Neural progenitor cell (in vitro differentiated cells): ENCODE measurements at regions not wholly inside any gene's neighbourhood (a gene's known extent, or its start where the extent isn't known, plus 50 kb on each side); places are given as distances from the start of the nearest gene placed in this dataset.

Source experiments
- DNase-seq: peaks from one replicate; pipeline ENCODE4 v3.0.0-alpha.2; 2016; ENCODE audit warnings: low spot score
- H2AFZ ChIP-seq: fragments of 200-600 bp; sonication (generic); replicated peaks from 2 replicates; pipeline ENCODE4 v1.6.1; 2016; ENCODE audit warnings: antibody characterized with exemption
- H3F3A ChIP-seq: fragments of 200-600 bp; sonication (generic); 2 replicates; pipeline ENCODE4 v1.6.1; 2016; ENCODE audit warnings: antibody characterized with exemption, low read depth
- H3K27ac ChIP-seq: fragments of 200-600 bp; sonication (generic); 2 replicates; pipeline ENCODE4 v1.5.1; 2016; ENCODE audit warnings: mild to moderate bottlenecking
- H3K27me3 ChIP-seq: fragments of 200-600 bp; sonication (generic); 2 replicates; pipeline ENCODE4 v1.6.1; 2016; ENCODE audit warnings: mild to moderate bottlenecking, moderate library complexity
- H3K36me3 ChIP-seq: fragments of 200-600 bp; sonication (generic); 2 replicates; pipeline ENCODE4 v1.5.1; 2016
- H3K4me1 ChIP-seq: fragments of 200-600 bp; sonication (generic); 2 replicates; pipeline ENCODE4 v1.6.1; 2016; ENCODE audit warnings: mixed run types
- H3K4me2 ChIP-seq: fragments of 200-600 bp; sonication (generic); 2 replicates; pipeline ENCODE4 v1.6.1; 2016
- H3K4me3 ChIP-seq: fragments of 200-600 bp; sonication (generic); 2 replicates; pipeline ENCODE4 v1.5.1; 2016
- H3K79me2 ChIP-seq: fragments of 200-600 bp; sonication (generic); 2 replicates; pipeline ENCODE4 v1.6.1; 2016; ENCODE audit warnings: low read depth
- H3K9ac ChIP-seq: fragments of 200-600 bp; sonication (generic); 2 replicates; pipeline ENCODE4 v1.6.1; 2016
- H3K9me3 ChIP-seq: fragments of 200-600 bp; sonication (generic); 2 replicates; pipeline ENCODE4 v1.5.1; 2016; ENCODE audit warnings: low read depth
- H4K20me1 ChIP-seq: fragments of 200-600 bp; sonication (generic); 2 replicates; pipeline ENCODE4 v1.6.1; 2016; ENCODE audit warnings: low read depth
- H3K27ac Mint-ChIP-seq: 3 replicates; pipeline ENCODE4 v1.8.0; 2021; ENCODE audit warnings: mixed read lengths
- H3K27me3 Mint-ChIP-seq: 2 replicates; pipeline ENCODE4 v1.8.0; 2022; ENCODE audit warnings: low read depth, mild to moderate bottlenecking, inconsistent platforms, moderate library complexity, mixed read lengths; ENCODE audit not compliant: insufficient read depth
- H3K36me3 Mint-ChIP-seq: 3 replicates; pipeline ENCODE4 v1.8.0; 2021; ENCODE audit warnings: mixed read lengths
- H3K4me1 Mint-ChIP-seq: 3 replicates; pipeline ENCODE4 v1.8.0; 2021; ENCODE audit warnings: mixed read lengths
- H3K4me3 Mint-ChIP-seq: 3 replicates; pipeline ENCODE4 v1.8.0; 2021; ENCODE audit warnings: mild to moderate bottlenecking, moderate library complexity, mixed read lengths
- H3K9me3 Mint-ChIP-seq: 3 replicates; pipeline ENCODE4 v1.8.0; 2020; ENCODE audit warnings: mixed read lengths
- CTCF ChIP-seq: fragments of 200-600 bp; sonication (generic); IDR thresholded peaks from 2 replicates; pipeline ENCODE4 v1.5.1; 2017; ENCODE audit warnings: antibody characterized with exemption, mild to moderate bottlenecking
- EZH2 ChIP-seq: fragments of 200-600 bp; sonication (generic); IDR thresholded peaks from 2 replicates; pipeline ENCODE4 v1.6.1; 2017; ENCODE audit warnings: antibody characterized with exemption, mild to moderate bottlenecking, moderate library complexity
- EZH2phosphoT487 ChIP-seq: fragments of 200-600 bp; sonication (generic); IDR thresholded peaks from 2 replicates; pipeline ENCODE4 v1.6.1; 2017; ENCODE audit warnings: antibody characterized with exemption

GRCh38 chr3:176632925-176633324 is 564.4 kb downstream of the TBL1XR1 start:
- Histone ChIP-seq H3K27me3 (no peaks in the 10 kb centered on the region), H4K20me1 (no peaks in the 10 kb centered on the region), H3K9ac (no peak overlapping the region), H3K79me2 (no peaks in the 10 kb centered on the region), H3K36me3 (no peaks in the 10 kb centered on the region), H3K4me2 (peak overlapping the region; percentile 53), H3K4me3 (no peak overlapping the region), H3K4me1 (peaks cover 8% of the 10 kb centered on the region), H3K27ac (no peak overlapping the region), H3K9me3 (no peaks in the 10 kb centered on the region), H3F3A (no peaks in the 10 kb centered on the region), H2AFZ (peak overlapping the region; percentile 93)
- TF ChIP-seq EZH2 = no peak
- no peak for TF ChIP-seq CTCF
- no peak for TF ChIP-seq EZH2phosphoT487
- Mint-ChIP-seq H3K4me3 (no peak overlapping the region), H3K27me3 (no peaks in the 10 kb centered on the region), H3K36me3 (no peaks in the 10 kb centered on the region), H3K27ac (no peak overlapping the region), H3K4me1 (no peaks in the 10 kb centered on the region), H3K9me3 (no peaks in the 10 kb centered on the region)
- no peak for DNase-seq

GRCh38 chr3:176631165-176631564 is 566.1 kb downstream of the TBL1XR1 start:
- Histone ChIP-seq H2AFZ (no peak overlapping the region), H3K9ac (no peak overlapping the region), H3K36me3 (no peaks in the 10 kb centered on the region), H3K4me2 (no peak overlapping the region), H3K9me3 (no peaks in the 10 kb centered on the region), H4K20me1 (no peaks in the 10 kb centered on the region), H3K4me3 (no peak overlapping the region), H3F3A (no peaks in the 10 kb centered on the region), H3K79me2 (no peaks in the 10 kb centered on the region), H3K27me3 (no peaks in the 10 kb centered on the region), H3K4me1 (peaks cover 8% of the 10 kb centered on the region), H3K27ac (no peak overlapping the region)
- Mint-ChIP-seq H3K27me3 (no peaks in the 10 kb centered on the region), H3K27ac (no peak overlapping the region), H3K36me3 (no peaks in the 10 kb centered on the region), H3K9me3 (no peaks in the 10 kb centered on the region), H3K4me1 (no peaks in the 10 kb centered on the region), H3K4me3 (no peak overlapping the region)
- no peak for DNase-seq
- TF ChIP-seq EZH2 (no peak), EZH2phosphoT487 (no peak), CTCF (no peak)

GRCh38 chr3:176628101-176628639 is 569.1 kb downstream of the TBL1XR1 start:
- Mint-ChIP-seq H3K27ac (no peak overlapping the region), H3K4me3 (no peak overlapping the region), H3K27me3 (no peaks in the 10 kb centered on the region), H3K36me3 (no peaks in the 10 kb centered on the region), H3K9me3 (no peaks in the 10 kb centered on the region), H3K4me1 (no peaks in the 10 kb centered on the region)
- H3F3A ChIP-seq = no peaks in the 10 kb centered on the region
- no peaks in the 10 kb centered on the region for H4K20me1 ChIP-seq
- H3K9ac ChIP-seq = no peak overlapping the region
- H3K79me2 ChIP-seq = no peaks in the 10 kb centered on the region
- TF ChIP-seq CTCF (no peak), EZH2phosphoT487 (no peak), EZH2 (no peak)
- H3K27ac ChIP-seq = no peak overlapping the region
- H3K36me3 ChIP-seq = no peaks in the 10 kb centered on the region
- DNase-seq = no peak
- no peak overlapping the region for H3K4me2 ChIP-seq
- no peaks in the 10 kb centered on the region for H3K9me3 ChIP-seq
- no peak overlapping the region for H2AFZ ChIP-seq
- H3K4me1 ChIP-seq = peaks cover 6% of the 10 kb centered on the region
- no peaks in the 10 kb centered on the region for H3K27me3 ChIP-seq
- H3K4me3 ChIP-seq = no peak overlapping the region
